ENCODE measurements at regions not wholly inside any gene's neighbourhood (a gene's known extent, or its start where the extent isn't known, plus 50 kb on each side); places are given as distances from the start of the nearest gene placed in this dataset.

GRCh38 chr2:140177086-140177485 lies 1396.9 kb upstream of the NXPH2 start:
- intact Hi-C loops (cut with micrococcal nuclease), result loop anchor here (10.0 kb wide), 2 partner anchors 688 to 1958 kb away; partner anchors contain the start of gene LRP1B
- Histone ChIP-seq H4K20me1 (replicated peaks; ENCODE audit: control insufficient read depth, extremely low read depth, insufficient read depth, low read length) (no peaks in the 10 kb centered on the region), H3K79me2 (ENCODE audit: control insufficient read depth, insufficient read depth, low read length) (no peaks in the 10 kb centered on the region), H3K27me3 (ENCODE audit: control insufficient read depth in 2 of 2, insufficient read depth in 2 of 2, low read length in 2 of 2) (no peaks in the 10 kb centered on the region), H3K9me3 (replicated peaks; ENCODE audit: control insufficient read depth, insufficient read depth, low read length) (no peaks in the 10 kb centered on the region), H3K4me3 (replicated peaks in 1 of 3; ENCODE audit: insufficient read depth in 1 of 3, low read depth in 1 of 3, low read length in 3 of 3) (no peak overlapping the region), H3K9me1 (replicated peaks; ENCODE audit: control insufficient read depth, extremely low read depth, insufficient read depth, low read length) (no peaks in the 10 kb centered on the region), H3K36me3 (ENCODE audit: control insufficient read depth in 2 of 2, extremely low read depth in 1 of 2, insufficient read depth in 2 of 2, low read length in 2 of 2) (no peaks in the 10 kb centered on the region), H3K4me1 (ENCODE audit: control insufficient read depth, extremely low read depth, insufficient read depth, low read length) (no peaks in the 10 kb centered on the region), H3K4me2 (ENCODE audit: insufficient read depth, low read length) (no peak overlapping the region), H3K27ac (ENCODE audit: insufficient read depth, low read depth, low read length) (no peak overlapping the region), H2AFZ (ENCODE audit: low read depth, low read length) (no peak overlapping the region), H3K9ac (replicated peaks; ENCODE audit: extremely low read depth, insufficient read depth, low read length) (no peak overlapping the region)
- ChIA-PET CTCF (no interaction called here), POLR2A (no interaction called here)
- FAIRE-seq, result no peak
- no TSS peak for BruUV-seq (replicated peaks)
- no peak for DNase-seq (ENCODE audit: low read depth, low spot score)
- no peak for TF ChIP-seq CTCF (IDR thresholded peaks at IDR 0.05; ENCODE audit: extremely low read depth in 1 of 2, insufficient read depth in 1 of 2, low read depth in 1 of 2, low read length in 2 of 2)
- no peak for TF ChIP-seq POLR2AphosphoS5 (IDR thresholded peaks at IDR 0.05; ENCODE audit: insufficient read depth, low read depth, low read length)
- TF ChIP-seq MYC (IDR thresholded peaks at IDR 0.05; ENCODE audit: low read depth, low read length), result no peak
- no peak for TF ChIP-seq GATA2 (IDR thresholded peaks at IDR 0.05; ENCODE audit: insufficient read depth, insufficient read length, low read depth, low read length)
- TF ChIP-seq JUN (IDR thresholded peaks at IDR 0.05; ENCODE audit: borderline replicate concordance, insufficient read depth, insufficient read length, low read depth), result no peak
- no peak for TF ChIP-seq EZH2 (IDR thresholded peaks at IDR 0.05; ENCODE audit: borderline replicate concordance, low read depth, low read length, severe bottlenecking)
- TF ChIP-seq POLR2A (IDR thresholded peaks at IDR 0.05; ENCODE audit: low read depth, low read length), result no peak
- no peak for TF ChIP-seq MAX (IDR thresholded peaks at IDR 0.05; ENCODE audit: insufficient read depth, insufficient read length)
- no peak for TF ChIP-seq FOS (IDR thresholded peaks at IDR 0.05; ENCODE audit: borderline replicate concordance, insufficient read depth, low read length)
- dilution Hi-C loops (cut with MboI; ENCODE audit: extremely low pct_ligation_motif_present, low sequenced_read_pairs), result no loop called here
